ENCODE measurements at regions not wholly inside any gene's neighbourhood (a gene's known extent, or its start where the extent isn't known, plus 50 kb on each side); places are given as distances from the start of the nearest gene placed in this dataset.

- DNase-seq (peak in 1 of 2 donors; percentile 67), ATAC-seq (ENCODE audit: low FRiP score in 2 of 2) (peak; percentile 75 to 82)
- Histone ChIP-seq H3K36me3 (no peaks in the 10 kb centered on the region), H3K4me3 (no peak overlapping the region), H3K27me3 (no peaks in the 10 kb centered on the region), H3K9me3 (no peaks in the 10 kb centered on the region), H3K4me1 (no peaks in the 10 kb centered on the region), H3K27ac (no peak overlapping the region)
- TF ChIP-seq, protein P1, sequence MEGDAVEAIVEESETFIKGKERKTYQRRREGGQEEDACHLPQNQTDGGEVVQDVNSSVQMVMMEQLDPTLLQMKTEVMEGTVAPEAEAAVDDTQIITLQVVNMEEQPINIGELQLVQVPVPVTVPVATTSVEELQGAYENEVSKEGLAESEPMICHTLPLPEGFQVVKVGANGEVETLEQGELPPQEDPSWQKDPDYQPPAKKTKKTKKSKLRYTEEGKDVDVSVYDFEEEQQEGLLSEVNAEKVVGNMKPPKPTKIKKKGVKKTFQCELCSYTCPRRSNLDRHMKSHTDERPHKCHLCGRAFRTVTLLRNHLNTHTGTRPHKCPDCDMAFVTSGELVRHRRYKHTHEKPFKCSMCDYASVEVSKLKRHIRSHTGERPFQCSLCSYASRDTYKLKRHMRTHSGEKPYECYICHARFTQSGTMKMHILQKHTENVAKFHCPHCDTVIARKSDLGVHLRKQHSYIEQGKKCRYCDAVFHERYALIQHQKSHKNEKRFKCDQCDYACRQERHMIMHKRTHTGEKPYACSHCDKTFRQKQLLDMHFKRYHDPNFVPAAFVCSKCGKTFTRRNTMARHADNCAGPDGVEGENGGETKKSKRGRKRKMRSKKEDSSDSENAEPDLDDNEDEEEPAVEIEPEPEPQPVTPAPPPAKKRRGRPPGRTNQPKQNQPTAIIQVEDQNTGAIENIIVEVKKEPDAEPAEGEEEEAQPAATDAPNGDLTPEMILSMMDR (IDR thresholded peaks at IDR 0.05): no peak
- TF ChIP-seq POLR2AphosphoS5 (IDR thresholded peaks at IDR 0.05): peak; percentile 32 to 46
- TF ChIP-seq EP300 (IDR thresholded peaks at IDR 0.05): peak in 1 of 4 donors; percentile 20
- no peak for TF ChIP-seq POLR2A (IDR thresholded peaks at IDR 0.05)
- WGBS, 2 donors: 29 to 53% methylated on average over 4 of the region's 4 CpGs
Observed at GRCh38 chr18:75923169-75923568, 495.7 kb upstream of the SMIM21 start.

- WGBS, 2 donors: 36 to 57% methylated on average over 1 to 18 of the region's 18 CpGs
- Histone ChIP-seq H3K36me3 (no peaks in the 10 kb centered on the region), H3K27me3 (peaks cover 0 to 6% (median 3%) of the 10 kb centered on the region in 4 donors), H3K4me1 (peaks cover 0 to 10% (median 6%) of the 10 kb centered on the region in 4 donors), H3K9me3 (no peaks in the 10 kb centered on the region), H3K4me3 (peak overlapping the region in 3 of 4 donors; percentile 30 to 50 (median 43)), H3K27ac (no peak overlapping the region)
- ATAC-seq (ENCODE audit: low FRiP score in 2 of 2) (peak in 1 of 2 donors; percentile 23), DNase-seq (no peak)
- TF ChIP-seq POLR2A (IDR thresholded peaks at IDR 0.05) (no peak), POLR2AphosphoS5 (IDR thresholded peaks at IDR 0.05) (no peak), EP300 (IDR thresholded peaks at IDR 0.05) (no peak)
- TF ChIP-seq, protein P1 (IDR thresholded peaks at IDR 0.05): no peak
Observed at GRCh38 chr18:75916624-75916982, 489.1 kb upstream of the SMIM21 start.

GRCh38 chr18:75915941-75916623 is 488.6 kb upstream of the SMIM21 start:
- DNase-seq (peak in 1 of 2 donors; percentile 87), ATAC-seq (ENCODE audit: low FRiP score in 2 of 2) (peak in 1 of 2 donors; percentile 53)
- TF ChIP-seq, protein P1 (IDR thresholded peaks at IDR 0.05): no peak
- TF ChIP-seq POLR2AphosphoS5 (IDR thresholded peaks at IDR 0.05) (no peak), POLR2A (IDR thresholded peaks at IDR 0.05) (no peak), EP300 (IDR thresholded peaks at IDR 0.05) (no peak)
- no peak overlapping the region for H3K27ac ChIP-seq
- 9 to 21% methylated on average over 7 to 76 of the region's 77 CpGs for WGBS, 2 donors
- peak overlapping the region in 3 of 4 donors; percentile 30 to 50 (median 43) for H3K4me3 ChIP-seq
- H3K27me3 ChIP-seq: peaks cover 0 to 6% (median 3%) of the 10 kb centered on the region in 4 donors
- H3K36me3 ChIP-seq: no peaks in the 10 kb centered on the region
- H3K9me3 ChIP-seq: no peaks in the 10 kb centered on the region
- H3K4me1 ChIP-seq: peaks cover 0 to 10% (median 6%) of the 10 kb centered on the region in 4 donors

GRCh38 chr18:75912829-75913228 is 485.3 kb upstream of the SMIM21 start:
- ATAC-seq (ENCODE audit: low FRiP score in 2 of 2) (no peak), DNase-seq (no peak)
- Histone ChIP-seq H3K4me1 (peaks cover 0 to 10% (median 6%) of the 10 kb centered on the region in 4 donors), H3K9me3 (no peaks in the 10 kb centered on the region), H3K27me3 (peaks cover 0 to 6% (median 3%) of the 10 kb centered on the region in 4 donors), H3K36me3 (no peaks in the 10 kb centered on the region), H3K27ac (no peak overlapping the region), H3K4me3 (no peak overlapping the region)
- WGBS, 2 donors: 19 to 79% methylated on average over 1 to 2 of the region's 2 CpGs
- TF ChIP-seq POLR2A (IDR thresholded peaks at IDR 0.05) (no peak), POLR2AphosphoS5 (IDR thresholded peaks at IDR 0.05) (no peak), EP300 (IDR thresholded peaks at IDR 0.05) (no peak)
- TF ChIP-seq, protein P1 (IDR thresholded peaks at IDR 0.05): no peak

DNA sequence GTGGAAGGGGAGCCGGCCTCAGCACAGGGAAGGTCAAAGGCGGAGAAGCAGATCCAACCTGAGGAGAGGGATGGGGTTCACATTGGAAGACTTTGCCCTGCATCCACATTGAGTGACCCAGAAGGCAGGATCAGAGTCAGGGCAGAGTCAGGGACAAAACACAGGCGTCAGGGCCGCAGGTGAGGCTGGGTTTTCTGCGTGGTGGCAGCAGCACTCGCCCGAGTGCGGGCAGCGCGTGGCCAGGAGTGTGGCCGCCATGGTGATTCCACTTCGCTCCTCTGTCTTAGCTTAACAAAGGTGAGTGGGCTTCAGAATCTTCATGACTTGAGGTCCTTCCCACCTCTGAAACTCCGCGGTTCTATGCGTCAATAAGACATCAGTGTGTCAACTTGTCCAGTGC is 476.9 kb upstream of the SMIM21 start:
- no peaks in the 10 kb centered on the region for H3K27me3 ChIP-seq
- 94 to 97% methylated on average over 15 of the region's 15 CpGs for WGBS, 2 donors
- H3K4me3 ChIP-seq: no peak overlapping the region
- no peak for TF ChIP-seq POLR2A (IDR thresholded peaks at IDR 0.05)
- TF ChIP-seq POLR2AphosphoS5 (IDR thresholded peaks at IDR 0.05): no peak
- TF ChIP-seq, protein P1 (IDR thresholded peaks at IDR 0.05): no peak
- TF ChIP-seq EP300 (IDR thresholded peaks at IDR 0.05): no peak
- no peaks in the 10 kb centered on the region for H3K36me3 ChIP-seq
- no peak overlapping the region for H3K27ac ChIP-seq
- no peaks in the 10 kb centered on the region for H3K9me3 ChIP-seq
- ATAC-seq (ENCODE audit: low FRiP score in 2 of 2) (no peak), DNase-seq (peak in 1 of 2 donors; percentile 57)
- no peaks in the 10 kb centered on the region for H3K4me1 ChIP-seq
